NCI-H1105 treated with DMSO at 0.1 percent for 48 hours (cell line): ENCODE measurements at regions not wholly inside any gene's neighbourhood (a gene's known extent, or its start where the extent isn't known, plus 50 kb on each side); places are given as distances from the start of the nearest gene placed in this dataset.
"Not testable (repeated sequence)": the region's sequence is repeated elsewhere in the genome, so short reads cannot be mapped to it uniquely, and the experiment has no call there.

Experiments
- DNase-seq: peaks from one replicate; lab custom pipeline; 2025; lab: John Stamatoyannopoulos, UW

DNA sequence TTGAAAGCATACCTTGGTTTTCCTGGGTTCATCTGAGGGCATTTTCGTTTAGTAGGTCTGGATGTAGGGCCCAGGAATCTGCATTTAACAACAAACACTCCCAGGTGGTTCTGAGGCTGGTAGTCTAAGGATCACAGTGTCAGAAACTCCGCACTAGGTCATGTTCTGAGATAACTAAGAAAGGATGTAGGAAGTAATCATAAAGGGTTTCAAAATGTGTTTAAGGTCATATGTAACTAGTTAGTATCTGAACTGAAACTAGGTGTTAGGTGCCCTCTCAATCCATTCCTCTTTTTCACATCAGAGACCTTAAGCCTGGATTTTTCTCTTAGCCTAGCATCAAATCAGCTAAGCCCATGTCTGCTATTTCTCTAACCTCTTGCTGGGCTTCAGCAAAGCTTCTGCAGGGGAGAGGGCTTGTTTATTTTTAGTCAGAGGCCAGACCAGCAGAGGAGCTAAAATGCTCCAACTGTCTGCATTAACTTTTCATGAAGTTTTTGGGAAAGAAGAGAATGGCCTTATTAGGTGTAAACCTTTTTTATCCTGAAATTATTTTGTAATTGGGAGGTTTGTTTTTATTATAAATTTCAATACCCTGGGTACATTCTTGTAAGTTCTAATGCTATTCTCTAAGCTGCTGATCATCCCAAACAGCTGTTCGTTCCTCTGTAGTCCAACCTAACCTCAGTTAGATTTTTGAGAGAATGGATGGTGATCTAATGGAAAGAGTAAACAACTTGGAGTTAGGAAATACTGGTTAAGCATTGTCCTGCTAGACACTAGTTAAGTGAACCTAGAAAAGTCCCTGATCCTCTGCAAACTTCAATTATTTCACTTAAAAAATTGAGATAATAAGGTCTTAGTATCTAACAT lies 262.8 kb upstream of the RFC3 start:
- no peak for DNase-seq

DNA sequence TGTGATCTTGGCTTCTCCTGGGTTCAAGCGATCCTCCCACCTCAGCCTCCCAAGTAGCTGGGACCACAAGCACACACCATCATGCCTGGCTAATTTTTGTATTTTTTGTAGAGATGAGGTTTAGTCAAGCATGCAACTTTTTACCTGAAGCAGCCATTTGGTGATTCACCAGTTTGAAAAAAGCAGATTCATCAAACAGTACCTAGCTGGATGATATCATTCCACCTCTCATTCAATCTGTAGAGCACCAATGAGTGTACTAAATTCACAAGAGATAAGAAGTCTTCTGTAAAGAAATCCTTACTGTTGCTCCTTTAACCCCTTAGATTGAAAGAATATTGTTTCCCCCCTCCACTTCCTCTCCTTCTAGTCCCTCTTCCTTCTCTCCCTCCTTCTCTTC lies 261.1 kb upstream of the RFC3 start:
- no peak for DNase-seq

DNA sequence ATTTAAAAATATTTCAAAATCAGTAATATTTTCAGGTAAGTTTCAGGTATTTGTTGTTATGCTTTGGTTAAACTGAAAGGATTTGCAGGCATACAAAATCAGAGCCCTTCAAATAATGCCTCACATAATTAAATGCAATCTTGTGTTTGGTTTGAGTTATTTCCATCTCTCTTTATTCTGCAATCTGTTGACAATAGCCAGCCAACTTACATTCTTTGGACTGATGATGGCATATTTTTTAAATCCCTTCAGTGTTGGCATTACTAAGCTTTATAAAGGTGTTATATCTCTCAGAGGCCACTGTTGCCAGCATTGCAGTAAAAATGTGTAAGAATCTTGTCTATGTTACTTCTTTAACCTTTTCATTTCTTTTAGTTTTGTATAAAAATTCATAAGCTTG lies 257.2 kb upstream of the RFC3 start:
- DNase-seq, result no peak

DNA sequence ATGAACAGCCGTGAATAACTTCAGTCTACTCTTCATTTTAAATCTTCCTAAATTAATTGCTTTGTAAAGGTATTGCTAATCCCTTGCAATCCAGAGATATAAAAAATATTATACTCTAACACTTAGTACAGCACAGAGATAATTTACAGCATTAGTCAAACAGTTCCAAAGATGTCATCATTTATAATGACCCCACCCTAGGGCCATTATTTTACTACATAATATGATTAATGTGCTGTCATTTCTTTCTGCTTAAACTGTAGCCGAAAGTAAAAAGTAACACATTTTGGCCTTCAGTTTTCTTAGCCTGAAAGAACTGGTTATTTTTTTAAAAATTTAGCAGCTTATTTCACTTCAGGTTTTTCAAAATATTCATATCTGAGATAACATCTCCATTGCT lies 256.3 kb upstream of the RFC3 start:
- DNase-seq, result no peak

DNA sequence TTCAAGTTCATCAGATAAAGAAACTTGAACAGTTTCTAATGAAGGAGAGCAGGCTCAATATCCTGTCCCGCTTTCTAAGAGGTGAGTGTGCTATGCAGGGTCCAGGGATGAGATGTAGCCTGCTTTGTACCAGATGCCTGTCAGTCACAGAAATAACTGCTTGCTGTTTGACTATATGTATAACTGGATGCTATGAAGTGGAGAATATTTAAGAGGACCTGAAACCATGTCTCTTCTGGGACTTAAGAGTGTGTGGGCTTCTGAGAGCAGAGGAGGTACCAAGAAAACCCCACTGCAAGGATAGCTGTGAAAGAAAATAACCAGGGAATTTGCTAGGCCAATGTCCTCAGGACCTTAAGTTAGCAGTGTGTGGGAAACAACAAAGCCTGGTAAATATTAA lies 246.3 kb upstream of the RFC3 start:
- no peak for DNase-seq

DNA sequence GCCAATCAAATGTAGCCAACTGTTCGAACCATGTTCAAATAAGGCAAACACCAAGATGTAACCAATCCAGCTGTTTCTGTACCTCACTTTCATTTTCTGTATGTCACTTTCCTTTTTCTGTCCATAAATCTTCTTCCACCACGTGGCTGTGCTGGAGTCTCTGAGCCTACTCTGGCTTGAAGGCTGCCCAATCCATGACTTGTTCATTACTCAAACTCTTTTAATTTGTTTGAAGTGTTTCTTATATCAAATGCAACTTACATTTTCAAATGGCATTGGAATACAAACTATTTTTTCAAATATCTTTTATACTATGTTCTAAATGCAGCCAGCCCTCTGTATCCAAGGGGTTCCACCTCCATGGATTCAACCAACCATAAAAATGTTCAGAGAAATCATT lies 245.6 kb upstream of the RFC3 start:
- DNase-seq, result not testable (repeated sequence)

DNA sequence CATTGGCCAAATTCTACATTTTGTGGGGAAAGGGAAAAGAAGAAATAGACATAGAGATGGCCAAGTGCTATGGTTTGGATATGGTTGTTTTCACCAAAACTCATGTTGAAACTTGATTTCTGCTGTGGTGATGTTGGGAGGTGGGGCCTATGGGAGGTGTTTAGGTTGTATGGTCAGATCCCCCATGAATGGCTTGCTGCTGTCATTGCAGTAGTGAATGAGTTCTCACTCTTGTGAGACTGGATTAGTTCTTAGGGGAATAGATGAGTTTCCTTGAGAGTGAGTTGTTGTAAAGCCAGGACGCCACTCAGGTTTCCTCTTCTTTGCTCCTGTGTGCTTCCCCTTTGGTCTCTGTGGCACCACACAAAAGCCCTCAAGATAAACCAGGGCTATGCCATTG lies 242.6 kb upstream of the RFC3 start:
- DNase-seq, result no peak

DNA sequence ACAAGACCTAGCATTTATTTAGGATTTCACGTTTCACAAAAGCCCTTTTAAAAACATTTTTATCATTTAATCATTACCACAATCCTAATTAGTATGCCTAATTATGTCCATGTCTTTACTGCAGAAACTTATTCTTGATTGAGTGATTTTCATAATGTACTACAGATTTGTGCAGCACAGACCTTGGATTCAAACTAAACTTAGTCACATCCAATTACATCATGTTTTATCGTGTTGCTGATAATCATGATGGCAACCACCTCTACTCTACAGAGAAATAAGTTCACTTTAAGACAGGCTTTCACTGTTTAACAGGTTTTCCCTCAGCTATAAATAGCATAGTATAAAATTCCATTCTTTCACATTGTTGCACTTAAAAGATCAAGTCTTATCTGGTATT lies 240.9 kb upstream of the RFC3 start:
- DNase-seq, result no peak

DNA sequence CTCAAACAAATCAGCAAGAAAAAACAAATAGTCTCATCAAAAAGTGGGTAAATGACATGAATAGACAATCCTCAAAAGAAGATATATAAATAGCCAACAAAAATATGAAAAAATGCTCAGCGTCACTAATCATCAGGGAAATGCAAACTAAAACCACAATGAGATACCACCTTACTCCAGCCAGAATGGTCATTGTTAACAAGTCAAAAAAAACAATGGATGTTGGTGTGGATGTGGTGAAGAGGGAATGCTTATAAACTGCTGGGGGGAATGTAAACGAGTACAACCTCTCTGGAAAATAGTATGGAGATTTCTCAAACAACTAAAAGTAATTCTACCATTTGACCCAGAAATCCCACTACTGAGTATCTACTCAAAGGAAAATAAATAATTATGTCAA lies 239.2 kb upstream of the RFC3 start:
- DNase-seq, result no peak

DNA sequence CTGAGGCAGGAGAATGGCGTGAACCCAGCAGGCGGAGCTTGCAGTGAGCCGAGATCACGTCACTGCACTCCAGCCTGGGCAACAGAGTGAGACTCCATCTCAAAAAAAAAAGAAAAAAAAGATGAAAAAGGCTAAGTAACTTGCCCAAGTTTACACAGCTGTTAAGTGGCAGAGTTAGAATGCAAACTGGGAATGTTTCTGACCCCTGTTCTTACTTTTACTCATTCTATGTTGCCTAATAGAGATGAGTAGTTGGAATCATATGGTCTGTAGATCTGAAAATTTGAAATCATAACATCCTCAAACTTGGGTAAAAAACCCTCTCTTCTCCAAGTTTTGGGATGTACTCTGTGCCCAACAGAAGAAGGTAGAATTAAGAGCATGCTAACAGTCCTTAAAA lies 235.8 kb upstream of the RFC3 start:
- DNase-seq, result no peak

DNA sequence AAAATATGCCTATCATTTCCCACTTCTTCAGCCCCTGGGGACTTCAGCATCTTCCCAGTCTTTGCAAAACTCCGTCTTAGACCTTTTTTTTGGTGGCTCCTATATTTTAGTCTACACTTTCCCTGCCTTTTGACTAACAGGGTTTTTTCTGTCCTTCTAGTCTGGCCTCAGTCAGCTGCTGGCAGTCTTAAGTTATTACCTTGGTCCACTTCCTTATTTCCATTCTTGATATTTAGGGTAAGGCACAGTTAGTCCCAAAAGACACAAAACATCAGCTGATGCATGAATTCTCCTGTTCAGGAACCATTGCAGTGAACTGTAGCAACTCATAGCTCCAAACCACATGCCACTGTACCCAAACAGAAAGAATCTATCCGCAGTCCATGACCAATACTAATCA lies 234.6 kb upstream of the RFC3 start:
- DNase-seq, result no peak

DNA sequence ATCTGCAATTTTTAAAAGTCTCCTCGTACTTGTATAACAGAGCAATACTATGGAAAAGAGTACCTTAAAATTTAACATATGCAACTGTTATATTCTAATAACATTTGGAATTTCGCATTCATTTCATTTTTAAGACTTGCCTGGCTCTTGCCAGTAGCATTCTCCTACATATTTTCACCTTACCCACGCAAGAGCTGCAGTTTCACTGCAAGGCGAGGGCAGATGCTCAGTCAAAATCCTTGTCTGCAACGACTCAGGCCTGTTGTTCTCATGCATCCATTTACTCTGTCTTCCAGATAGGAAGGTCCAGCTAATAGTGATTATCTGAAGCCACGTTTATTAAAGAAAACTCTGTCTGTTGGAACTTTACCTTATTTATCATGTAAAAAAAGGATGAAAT lies 227.0 kb upstream of the RFC3 start:
- DNase-seq, result no peak

DNA sequence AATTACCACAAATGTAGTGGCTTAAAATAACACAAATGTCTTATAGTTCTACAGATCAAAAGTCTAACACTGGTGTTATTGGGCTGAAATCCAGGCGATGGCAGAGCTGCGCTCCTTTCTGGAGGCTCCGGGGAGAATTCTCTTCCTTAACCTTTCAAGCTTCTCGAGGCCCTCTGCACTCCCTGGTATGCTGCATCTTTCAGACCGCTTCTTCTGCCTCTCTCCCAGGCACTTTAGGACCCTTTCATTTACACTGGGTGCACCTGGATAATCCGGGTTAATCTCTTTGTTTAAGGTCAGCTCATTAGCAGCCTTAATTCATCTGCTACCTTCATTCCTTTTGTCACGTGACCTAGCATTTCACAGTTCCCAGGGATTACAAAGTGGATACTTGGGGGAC lies 211.3 kb upstream of the RFC3 start:
- DNase-seq, result no peak

DNA sequence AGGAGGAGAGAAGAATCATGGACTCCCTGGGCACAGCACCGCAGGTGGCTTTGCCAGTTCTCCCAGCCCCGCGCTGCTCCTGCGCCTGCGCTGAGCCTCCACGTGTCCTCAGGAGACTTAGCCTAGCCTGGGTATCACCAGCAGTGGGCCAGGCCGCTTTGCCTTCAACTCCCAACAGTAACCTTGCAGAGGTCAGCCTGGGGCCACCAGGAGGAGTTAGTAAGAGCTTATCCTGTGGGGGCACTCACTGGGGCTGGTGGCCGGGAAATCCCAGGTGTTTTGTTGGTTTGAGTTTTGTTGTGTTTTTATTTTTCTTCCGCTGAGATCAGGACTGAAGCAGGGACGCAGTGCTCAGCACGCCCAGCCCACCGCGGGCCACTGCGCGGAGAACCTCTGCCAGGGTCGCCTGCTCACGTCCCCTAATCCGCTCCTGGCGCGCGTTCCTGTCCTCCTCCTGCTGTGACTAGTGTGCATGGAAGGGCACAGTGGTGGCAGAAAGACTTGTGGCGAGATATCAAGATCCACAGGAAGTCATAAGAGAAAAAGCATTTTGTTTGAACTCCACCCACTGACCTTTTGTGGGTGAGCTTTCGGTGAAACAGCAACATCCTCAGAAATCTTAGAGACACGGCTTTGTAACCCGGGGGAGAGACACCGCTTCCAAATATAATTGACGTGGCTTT lies 207.4 kb upstream of the RFC3 start:
- DNase-seq, result no peak

DNA sequence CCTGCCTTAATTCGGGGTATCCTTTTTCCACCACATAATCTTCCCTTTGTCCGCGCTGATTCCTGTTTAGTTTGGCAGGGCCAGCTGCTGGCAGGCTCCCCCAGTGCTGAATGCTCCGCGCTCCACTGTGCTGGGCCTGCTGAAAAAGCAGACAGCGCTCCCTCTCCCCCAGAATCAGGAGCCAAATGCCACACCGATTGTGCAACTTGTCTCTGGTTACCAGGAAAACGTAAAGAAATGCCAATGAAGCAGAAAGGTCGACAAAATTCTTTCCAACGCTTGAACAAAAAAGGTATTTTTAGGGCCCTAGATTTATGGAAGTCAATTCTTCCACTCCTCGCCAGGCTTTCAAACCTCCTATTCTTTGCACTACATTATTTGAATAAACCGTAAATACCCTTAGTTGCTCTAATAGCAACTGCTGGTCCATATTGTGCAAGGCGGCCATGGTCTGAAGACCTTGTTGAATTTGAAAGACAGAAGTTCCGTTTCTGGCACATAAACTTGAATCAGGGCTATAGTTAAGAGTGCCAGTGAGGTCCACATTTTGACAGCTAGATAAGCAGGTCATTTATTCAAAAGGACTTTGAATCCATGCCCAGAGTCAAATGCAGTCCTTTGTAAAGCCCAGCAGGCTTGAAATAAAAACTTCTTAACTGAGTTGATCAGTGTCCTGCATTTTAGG lies 206.7 kb upstream of the RFC3 start:
- no peak for DNase-seq

DNA sequence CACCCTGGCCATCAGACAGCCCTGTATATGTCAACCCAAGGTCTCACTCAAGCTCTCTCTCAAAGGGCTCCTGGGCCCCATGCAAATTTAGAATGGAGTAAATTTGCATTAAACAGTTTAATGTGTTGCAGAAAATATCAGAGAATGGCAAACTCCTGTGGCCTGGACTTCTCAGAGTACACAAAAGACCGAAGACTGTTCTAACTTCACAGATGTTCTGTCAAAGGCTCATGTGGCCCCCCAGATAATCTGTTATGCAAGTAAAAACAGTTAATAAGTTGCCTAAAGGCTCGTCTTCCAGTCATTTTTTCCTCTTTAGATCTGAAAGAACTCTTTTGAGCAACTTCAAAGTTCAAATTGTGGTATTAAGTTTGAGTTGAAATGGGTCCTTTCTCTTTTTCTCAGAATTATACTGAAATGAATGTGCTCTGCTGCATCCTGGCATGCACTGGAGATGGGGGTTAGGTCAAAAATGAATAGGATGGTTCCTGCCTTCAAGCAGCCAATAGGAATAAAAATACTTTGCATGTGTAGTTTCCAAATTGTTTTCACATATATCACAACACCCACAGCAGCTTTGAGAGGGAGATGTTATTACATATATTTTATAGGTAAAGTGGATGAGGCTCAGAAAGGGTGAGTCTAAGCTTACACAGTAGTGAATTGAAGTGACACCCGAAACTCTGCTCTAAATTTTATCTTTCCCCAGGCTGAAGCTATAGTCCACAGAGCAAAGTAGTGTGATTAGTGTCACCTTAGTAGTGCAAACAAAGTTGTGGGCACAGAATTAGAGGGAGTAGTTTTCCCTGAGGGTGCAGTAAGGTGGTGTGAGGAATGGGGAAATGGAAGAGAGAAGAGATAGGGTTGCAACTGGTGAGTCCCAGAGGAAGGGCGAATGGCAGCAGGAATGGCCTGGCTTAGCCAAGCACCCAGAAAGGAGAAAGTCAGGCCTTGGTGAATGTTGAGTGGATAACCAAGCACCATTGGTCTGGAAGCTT lies 205.0 kb upstream of the RFC3 start:
- no peak for DNase-seq

DNA sequence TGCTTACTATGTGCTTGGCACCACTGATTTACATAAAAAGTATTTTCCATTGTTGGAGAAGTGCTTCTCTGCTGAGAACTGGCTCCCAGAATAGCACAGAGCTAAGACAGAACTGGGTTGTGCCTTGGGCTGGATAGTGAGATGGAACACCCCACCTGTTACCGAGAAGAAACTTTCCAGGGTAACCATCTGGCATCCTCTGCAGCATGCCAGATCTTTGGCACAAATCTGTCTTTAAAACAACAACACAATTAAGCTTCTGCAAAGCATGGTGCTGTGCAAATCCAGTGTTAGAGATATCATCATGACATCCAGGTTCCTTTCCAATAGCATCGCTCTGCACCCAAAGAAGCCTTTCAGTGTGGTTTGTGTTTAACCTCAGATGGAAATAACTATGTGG lies 202.5 kb upstream of the RFC3 start:
- peak; percentile 50 for DNase-seq

DNA sequence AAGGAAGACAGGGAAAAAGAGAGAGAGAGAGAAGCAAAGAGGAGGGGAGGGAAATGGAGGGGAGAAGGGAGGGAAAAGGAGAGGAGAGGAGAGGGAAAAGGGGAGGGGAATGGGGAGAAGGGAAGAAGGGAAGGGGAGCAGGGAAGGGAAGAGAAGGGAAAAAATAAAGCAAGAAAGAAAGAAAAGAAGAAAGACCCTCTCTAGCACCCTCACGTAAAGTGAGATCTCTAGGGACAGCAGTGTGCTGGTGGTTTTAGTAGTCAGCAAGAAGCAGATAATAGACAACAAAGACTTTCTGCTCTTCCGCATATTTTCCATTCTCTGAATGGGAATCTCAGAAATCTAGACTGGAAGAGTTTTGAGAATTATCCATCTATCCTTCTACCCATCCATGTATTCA lies 201.8 kb upstream of the RFC3 start:
- DNase-seq, result no peak

DNA sequence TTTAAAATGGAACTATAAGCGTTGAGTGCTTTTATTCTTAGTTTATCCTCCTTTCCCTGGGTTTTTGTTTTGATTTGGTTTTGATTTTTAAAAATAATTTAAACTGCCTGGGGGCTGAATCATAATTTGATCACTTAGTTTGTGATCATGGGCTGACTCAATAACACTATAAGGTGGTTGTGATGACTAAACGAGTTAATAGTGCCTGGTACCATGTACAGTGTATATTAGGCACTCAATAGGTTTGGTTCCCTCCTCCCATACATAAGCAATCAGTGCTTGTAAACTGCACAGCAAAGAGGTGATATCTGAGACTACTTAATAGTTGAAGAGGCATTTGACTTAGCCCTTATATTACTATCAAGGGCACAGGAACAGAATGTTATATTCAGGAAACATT lies 200.9 kb upstream of the RFC3 start:
- no peak for DNase-seq

DNA sequence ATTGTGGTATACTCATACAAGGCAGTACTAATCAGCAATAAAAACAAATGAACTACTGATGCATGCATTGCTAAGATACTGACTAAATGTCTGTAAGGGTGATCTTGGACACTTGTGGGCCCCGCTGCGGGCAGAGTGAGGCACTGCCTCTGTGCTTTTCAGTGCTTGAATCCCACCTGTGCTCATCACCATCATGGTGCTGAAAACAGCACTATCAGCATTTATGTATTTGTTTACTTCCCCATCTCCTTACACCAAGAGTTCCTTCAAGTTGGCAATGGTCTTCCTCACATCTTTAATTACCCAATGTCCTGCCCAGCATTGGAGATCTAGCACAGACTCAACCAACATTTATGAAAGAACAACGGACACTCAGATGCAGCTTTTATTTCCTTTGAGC lies 193.7 kb upstream of the RFC3 start:
- no peak for DNase-seq

DNA sequence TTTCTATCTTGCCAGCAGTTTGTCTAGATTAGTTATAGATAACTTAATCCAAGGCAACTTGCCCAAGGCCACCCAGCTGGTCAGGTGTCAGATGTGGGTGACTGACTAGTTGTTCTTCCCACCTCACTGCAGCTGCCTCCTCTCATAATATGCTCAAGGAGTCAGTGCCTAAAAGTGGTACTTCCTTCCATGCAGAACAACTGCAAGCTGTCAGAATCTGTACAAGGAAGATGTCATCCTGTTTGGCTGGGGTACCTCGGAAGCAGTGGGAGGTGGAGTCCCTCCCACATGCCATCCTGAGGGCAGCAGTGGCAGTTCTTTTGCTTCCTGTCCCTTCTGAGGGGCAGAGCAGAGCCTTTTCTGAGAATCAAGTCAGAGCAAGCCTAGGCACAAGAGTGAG lies 193.2 kb upstream of the RFC3 start:
- DNase-seq, result no peak

DNA sequence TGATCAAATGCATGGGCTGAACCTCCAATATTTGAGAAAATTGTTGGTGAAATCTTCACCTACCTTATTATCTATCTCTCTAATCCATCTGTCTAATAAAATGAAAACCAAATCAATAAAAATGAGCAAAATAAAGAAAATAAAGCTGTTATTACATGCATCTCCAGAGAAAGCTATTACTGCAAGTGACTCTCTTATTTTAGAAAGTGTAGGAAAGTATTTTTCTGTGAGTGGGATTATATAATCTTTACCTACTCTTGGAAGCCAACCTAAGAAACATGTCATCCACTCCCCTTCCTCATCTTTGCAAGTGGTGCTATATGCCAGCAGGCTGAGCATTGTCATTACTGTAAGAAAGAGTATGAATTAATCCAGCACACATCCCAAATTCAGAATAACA lies 191.5 kb upstream of the RFC3 start:
- no peak for DNase-seq
